ENCODE measurements at regions not wholly inside any gene's neighbourhood (a gene's known extent, or its start where the extent isn't known, plus 50 kb on each side); places are given as distances from the start of the nearest gene placed in this dataset.
"Not testable (repeated sequence)": the region's sequence is repeated elsewhere in the genome, so short reads cannot be mapped to it uniquely, and the experiment has no call there.

DNA sequence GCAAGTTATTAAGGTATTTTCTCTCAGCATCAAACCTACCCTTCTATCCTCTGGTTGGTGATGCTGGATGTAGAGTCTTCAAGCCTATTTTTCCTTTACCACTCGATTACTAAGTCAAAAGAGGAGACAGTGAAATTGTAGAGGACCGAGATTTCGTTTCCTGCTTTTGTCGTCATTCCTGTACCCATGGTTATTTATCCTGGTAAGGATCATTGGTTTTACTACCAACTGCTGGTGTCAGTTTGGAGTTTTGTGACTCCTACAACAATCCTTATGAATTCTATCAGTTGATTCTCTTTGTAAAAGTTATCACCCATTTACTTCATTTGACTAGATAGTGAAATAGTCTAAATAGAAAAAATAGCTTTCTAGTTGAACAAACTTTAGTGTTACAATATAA lies 2028.2 kb upstream of the ACO1 start:
- Histone ChIP-seq H3K27ac (replicated peaks) (no peak overlapping the region), H3K4me1 (no peaks in the 10 kb centered on the region), H3K27me3 (ENCODE audit: low read depth) (no peaks in the 10 kb centered on the region), H3K36me3 (no peaks in the 10 kb centered on the region), H3K4me3 (no peak overlapping the region), H3K9me3 (replicated peaks) (no peaks in the 10 kb centered on the region)
- DNase-seq, result no peak
- TF ChIP-seq, protein P1, sequence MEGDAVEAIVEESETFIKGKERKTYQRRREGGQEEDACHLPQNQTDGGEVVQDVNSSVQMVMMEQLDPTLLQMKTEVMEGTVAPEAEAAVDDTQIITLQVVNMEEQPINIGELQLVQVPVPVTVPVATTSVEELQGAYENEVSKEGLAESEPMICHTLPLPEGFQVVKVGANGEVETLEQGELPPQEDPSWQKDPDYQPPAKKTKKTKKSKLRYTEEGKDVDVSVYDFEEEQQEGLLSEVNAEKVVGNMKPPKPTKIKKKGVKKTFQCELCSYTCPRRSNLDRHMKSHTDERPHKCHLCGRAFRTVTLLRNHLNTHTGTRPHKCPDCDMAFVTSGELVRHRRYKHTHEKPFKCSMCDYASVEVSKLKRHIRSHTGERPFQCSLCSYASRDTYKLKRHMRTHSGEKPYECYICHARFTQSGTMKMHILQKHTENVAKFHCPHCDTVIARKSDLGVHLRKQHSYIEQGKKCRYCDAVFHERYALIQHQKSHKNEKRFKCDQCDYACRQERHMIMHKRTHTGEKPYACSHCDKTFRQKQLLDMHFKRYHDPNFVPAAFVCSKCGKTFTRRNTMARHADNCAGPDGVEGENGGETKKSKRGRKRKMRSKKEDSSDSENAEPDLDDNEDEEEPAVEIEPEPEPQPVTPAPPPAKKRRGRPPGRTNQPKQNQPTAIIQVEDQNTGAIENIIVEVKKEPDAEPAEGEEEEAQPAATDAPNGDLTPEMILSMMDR (IDR thresholded peaks at IDR 0.05; ENCODE audit: borderline replicate concordance), result no peak
- intact Hi-C loops (cut with micrococcal nuclease), result no loop called here

DNA sequence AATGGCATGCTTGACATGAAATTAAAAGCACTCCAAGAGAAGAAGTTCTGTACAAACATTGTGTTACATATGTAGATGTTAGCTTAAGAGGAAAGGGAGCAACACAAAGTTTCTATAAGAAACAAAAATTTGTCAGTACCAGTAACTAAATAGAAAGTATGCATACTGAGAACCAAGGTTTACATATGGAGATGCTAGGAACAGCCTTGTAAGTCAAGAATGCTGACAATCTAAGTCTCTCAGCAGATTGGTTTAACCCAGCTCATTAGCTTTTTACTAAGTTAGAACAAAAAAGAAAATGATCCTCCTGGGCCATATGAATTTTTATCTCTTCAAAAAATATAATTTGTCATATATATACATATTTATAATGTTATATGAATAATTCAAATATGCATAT lies 2022.1 kb upstream of the ACO1 start:
- no peak overlapping the region for H3K4me3 ChIP-seq

DNA sequence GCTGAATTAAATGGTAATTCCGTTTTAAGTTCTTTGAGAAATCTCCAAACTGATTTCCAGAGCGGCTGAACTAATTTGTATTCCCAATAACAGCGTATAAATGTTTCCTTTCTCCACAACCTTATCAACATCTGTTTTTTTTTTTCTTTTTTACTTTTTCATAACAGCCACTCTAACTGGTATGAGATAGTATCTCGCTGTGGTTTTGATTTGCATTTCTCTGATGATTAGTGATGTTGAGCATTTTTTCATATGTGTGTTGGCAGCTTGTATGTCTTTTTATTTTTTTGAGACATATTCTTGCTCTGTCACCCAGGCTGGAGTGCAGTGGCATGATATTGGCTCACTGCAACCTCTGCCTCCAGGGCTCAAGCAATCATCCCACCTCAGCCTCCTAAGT lies 2018.3 kb upstream of the ACO1 start:
- intact Hi-C loops (cut with micrococcal nuclease), result not testable (repeated sequence)

More for the DNA sequence above, 2022.1 kb upstream of the ACO1 start:
- no peak overlapping the region for H3K27ac ChIP-seq (replicated peaks)
- DNase-seq, result no peak
- intact Hi-C loops (cut with micrococcal nuclease), result no loop called here
- no peaks in the 10 kb centered on the region for H3K27me3 ChIP-seq (ENCODE audit: low read depth)
- TF ChIP-seq, protein P1 (IDR thresholded peaks at IDR 0.05; ENCODE audit: borderline replicate concordance), result no peak
- H3K36me3 ChIP-seq, result no peaks in the 10 kb centered on the region
- H3K9me3 ChIP-seq (replicated peaks), result peaks cover 2% of the 10 kb centered on the region
- H3K4me1 ChIP-seq, result no peaks in the 10 kb centered on the region

DNA sequence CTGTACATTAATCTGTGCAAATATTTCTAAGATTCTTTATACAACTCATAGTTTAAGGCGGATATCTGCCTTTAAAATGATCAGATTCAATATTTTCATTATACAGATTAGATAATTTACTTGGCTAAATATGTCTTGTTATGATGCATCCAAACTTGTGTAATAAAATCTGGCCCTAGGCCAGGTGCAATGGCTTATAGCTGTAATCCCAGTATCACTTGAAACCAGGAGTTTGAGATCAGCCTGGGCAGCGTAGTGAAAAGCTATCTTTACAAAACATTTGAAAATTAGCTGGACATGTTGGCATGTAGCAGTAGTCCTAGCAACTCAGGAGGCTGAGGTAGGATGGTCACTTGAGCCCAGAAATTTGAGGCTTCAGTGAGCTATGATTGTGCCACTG lies 2002.2 kb upstream of the ACO1 start:
- no peaks in the 10 kb centered on the region for H3K36me3 ChIP-seq
- no peak overlapping the region for H3K4me3 ChIP-seq
- no peak overlapping the region for H3K27ac ChIP-seq (replicated peaks)
- peaks cover 6% of the 10 kb centered on the region for H3K9me3 ChIP-seq (replicated peaks)
- no peaks in the 10 kb centered on the region for H3K27me3 ChIP-seq (ENCODE audit: low read depth)
- intact Hi-C loops (cut with micrococcal nuclease), result no loop called here
- H3K4me1 ChIP-seq, result no peaks in the 10 kb centered on the region
- TF ChIP-seq, protein P1 (IDR thresholded peaks at IDR 0.05; ENCODE audit: borderline replicate concordance), result no peak
- DNase-seq, result no peak

More for the DNA sequence above, 2018.3 kb upstream of the ACO1 start:
- not testable (repeated sequence) for DNase-seq; H3K27ac ChIP-seq (replicated peaks); H3K4me1 ChIP-seq; H3K9me3 ChIP-seq (replicated peaks); H3K27me3 ChIP-seq (ENCODE audit: low read depth); H3K4me3 ChIP-seq; H3K36me3 ChIP-seq

DNA sequence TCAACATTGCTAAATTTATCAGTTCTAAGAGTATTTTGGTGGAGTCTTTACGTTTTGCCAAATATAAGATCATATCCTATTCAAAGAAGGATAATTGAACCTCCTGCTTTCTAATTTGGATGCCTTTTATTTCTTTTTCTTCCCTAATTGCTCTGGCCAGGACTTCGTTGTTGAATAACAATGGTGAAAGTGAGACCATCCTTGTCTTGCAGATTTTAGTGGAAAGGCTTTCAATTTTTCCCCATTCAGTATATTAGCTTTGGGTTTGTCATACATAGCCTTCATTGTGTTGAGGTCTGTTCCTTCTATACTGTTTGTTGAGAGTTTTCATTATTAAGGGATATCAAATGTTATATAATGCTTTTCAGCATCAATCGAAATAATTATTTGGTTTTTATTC lies 1974.2 kb upstream of the ACO1 start:
- no peak for DNase-seq
- Histone ChIP-seq H3K4me3 (no peak overlapping the region), H3K36me3 (no peaks in the 10 kb centered on the region), H3K4me1 (no peaks in the 10 kb centered on the region), H3K27ac (replicated peaks) (no peak overlapping the region), H3K9me3 (replicated peaks) (peaks cover 46% of the 10 kb centered on the region), H3K27me3 (ENCODE audit: low read depth) (no peaks in the 10 kb centered on the region)
- intact Hi-C loops (cut with micrococcal nuclease), result no loop called here
- TF ChIP-seq, protein P1 (IDR thresholded peaks at IDR 0.05; ENCODE audit: borderline replicate concordance), result no peak

DNA sequence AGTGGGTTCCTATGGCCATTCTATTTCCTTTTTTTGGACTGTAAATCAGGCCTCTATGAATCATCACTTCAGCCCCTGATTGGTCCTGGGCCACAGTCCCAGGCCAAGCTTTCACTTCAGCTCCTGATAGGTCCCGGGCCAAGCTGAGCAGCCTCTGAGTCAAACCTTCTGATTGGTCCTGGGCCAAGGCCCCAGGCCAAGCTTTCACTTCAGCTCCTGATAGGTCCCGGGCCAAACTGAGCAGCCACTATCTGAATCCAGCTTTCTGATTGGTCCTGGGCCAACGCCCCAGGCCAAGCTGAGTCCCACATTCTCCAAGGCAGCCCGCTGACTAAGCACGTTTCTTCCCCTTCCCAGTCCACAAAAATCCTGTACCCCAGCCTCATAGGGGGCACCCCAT lies 1972.9 kb upstream of the ACO1 start:
- Histone ChIP-seq H3K27me3 (ENCODE audit: low read depth) (no peaks in the 10 kb centered on the region), H3K36me3 (no peaks in the 10 kb centered on the region), H3K4me3 (no peak overlapping the region), H3K4me1 (no peaks in the 10 kb centered on the region), H3K27ac (replicated peaks) (no peak overlapping the region), H3K9me3 (replicated peaks) (peaks cover 53% of the 10 kb centered on the region)
- intact Hi-C loops (cut with micrococcal nuclease), result no loop called here
- no peak for DNase-seq
- TF ChIP-seq, protein P1 (IDR thresholded peaks at IDR 0.05; ENCODE audit: borderline replicate concordance), result no peak

Data from left ventricle myocardium inferior (tissue), 1 donor.